HAP-1 (cell line): ENCODE measurements at regions not wholly inside any gene's neighbourhood (a gene's known extent, or its start where the extent isn't known, plus 50 kb on each side); places are given as distances from the start of the nearest gene placed in this dataset.
"Not testable (repeated sequence)": the region's sequence is repeated elsewhere in the genome, so short reads cannot be mapped to it uniquely, and the experiment has no call there.

ENCODE experiments used
- DNase-seq, 2 experiments: peaks; one replicate each; pipeline ENCODE4 v3.0.0-alpha.2; 2016 to 2020; ENCODE audit warnings: low spot score in 2 of 2
- H3K27me3 ChIP-seq: fragments of 250-450 bp; sonication (Bioruptor Pico); 2 replicates; pipeline ENCODE4 v1.5.1; 2020; ENCODE audit warnings: low read depth, mild to moderate bottlenecking, moderate library complexity
- H3K36me3 ChIP-seq: fragments of 250-450 bp; sonication (Bioruptor Pico); replicated peaks from 2 replicates; pipeline ENCODE4 v1.5.1; 2020; ENCODE audit warnings: mild to moderate bottlenecking
- H3K4me1 ChIP-seq: fragments of 250-450 bp; sonication (Bioruptor Pico); 2 replicates; pipeline ENCODE4 v1.5.1; 2020; ENCODE audit warnings: mild to moderate bottlenecking
- H3K4me3 ChIP-seq: fragments of 250-450 bp; sonication (Bioruptor Pico); 2 replicates; pipeline ENCODE4 v1.5.1; 2020; ENCODE audit warnings: mild to moderate bottlenecking, moderate library complexity
- H3K9me3 ChIP-seq: fragments of 250-450 bp; sonication (Bioruptor Pico); 2 replicates; pipeline ENCODE4 v1.5.1; 2020; ENCODE audit warnings: mild to moderate bottlenecking, moderate library complexity
- in situ Hi-C: fragments of 300-500 bp; cut with MboI; formaldehyde crosslinking; loops from 3 replicates; pipeline ENCODE4 v1.14.3; 2020; ENCODE audit warnings: low sequenced_read_pairs, inconsistent platforms, mixed read lengths

DNA sequence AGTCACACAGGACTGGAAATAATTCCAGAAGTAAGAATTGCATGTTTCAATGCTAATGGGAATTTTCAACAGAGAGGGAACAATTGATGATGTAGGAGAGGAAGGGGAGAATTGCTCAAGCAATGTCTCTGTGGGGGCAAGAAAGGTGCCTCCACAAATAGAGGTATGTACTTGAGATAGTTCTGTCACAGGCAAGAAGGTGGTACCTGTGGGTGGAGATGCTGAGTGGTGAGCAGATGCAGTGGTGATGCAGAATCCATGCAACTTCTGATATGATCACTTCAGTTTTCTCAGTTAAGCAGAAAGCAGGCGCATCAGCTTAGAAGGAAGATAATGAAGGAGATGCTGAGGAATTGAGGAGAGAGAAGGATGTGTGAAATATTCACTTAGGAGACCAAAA lies 55.1 kb upstream of the SEC24B start:
- no peak overlapping the region for H3K4me3 ChIP-seq
- in situ Hi-C loops: no loop called here
- H3K27me3 ChIP-seq: peaks cover 31% of the 10 kb centered on the region
- H3K9me3 ChIP-seq: no peaks in the 10 kb centered on the region
- peaks cover 2% of the 10 kb centered on the region for H3K4me1 ChIP-seq
- H3K36me3 ChIP-seq: no peaks in the 10 kb centered on the region
- DNase-seq: no peak

GRCh38 chr4:109378076-109378475 lies 55.5 kb upstream of the SEC24B start:
- Histone ChIP-seq H3K4me1 (peaks cover 5% of the 10 kb centered on the region), H3K4me3 (no peak overlapping the region), H3K27me3 (peaks cover 35% of the 10 kb centered on the region), H3K36me3 (no peaks in the 10 kb centered on the region), H3K9me3 (no peaks in the 10 kb centered on the region)
- DNase-seq: no peak
- in situ Hi-C loops: no loop called here

DNA sequence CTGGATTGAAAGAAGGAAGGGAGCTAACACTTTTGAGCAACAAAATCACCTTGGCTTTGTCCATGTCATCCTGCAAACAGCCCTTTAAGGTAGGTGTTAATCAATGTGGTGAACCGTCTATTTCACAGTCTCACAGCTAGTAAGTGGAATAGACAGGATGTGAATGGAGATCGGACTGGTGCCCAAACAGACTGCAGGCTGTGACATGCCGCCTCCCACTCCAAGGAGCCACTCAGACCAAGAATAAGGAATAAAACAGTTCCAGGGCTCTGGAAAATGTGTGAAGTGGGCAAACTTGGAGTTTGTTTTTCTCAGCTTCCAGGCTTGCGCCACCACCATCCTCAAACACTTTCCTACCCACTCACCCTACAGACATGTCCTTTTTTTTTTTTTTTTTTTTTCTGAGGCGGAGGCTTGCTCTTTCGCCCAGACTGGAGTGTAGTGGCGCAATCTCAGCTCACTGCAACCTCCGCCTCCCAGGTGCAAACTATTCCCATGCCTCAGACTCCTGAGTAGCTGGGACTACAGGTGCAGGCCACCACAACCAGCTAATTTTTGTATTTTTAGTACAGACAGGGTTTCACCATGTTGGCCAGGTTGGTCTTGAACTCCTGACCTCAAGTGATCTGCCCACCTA lies 57.7 kb upstream of the SEC24B start:
- no peak overlapping the region for H3K4me3 ChIP-seq
- H3K9me3 ChIP-seq: no peaks in the 10 kb centered on the region
- peaks cover 56% of the 10 kb centered on the region for H3K27me3 ChIP-seq
- no peaks in the 10 kb centered on the region for H3K36me3 ChIP-seq
- in situ Hi-C loops: no loop called here
- peaks cover 5% of the 10 kb centered on the region for H3K4me1 ChIP-seq
- no peak for DNase-seq

GRCh38 chr4:109368661-109369060 lies 65.0 kb upstream of the SEC24B start:
- no peak for DNase-seq
- H3K4me3 ChIP-seq: no peak overlapping the region
- peaks cover 36% of the 10 kb centered on the region for H3K27me3 ChIP-seq
- H3K9me3 ChIP-seq: no peaks in the 10 kb centered on the region
- H3K36me3 ChIP-seq: no peaks in the 10 kb centered on the region
- in situ Hi-C loops: no loop called here
- peaks cover 5% of the 10 kb centered on the region for H3K4me1 ChIP-seq

- DNase-seq: no peak
- in situ Hi-C loops: no loop called here
- H3K27me3 ChIP-seq: peaks cover 18% of the 10 kb centered on the region
- H3K36me3 ChIP-seq: no peaks in the 10 kb centered on the region
- H3K4me3 ChIP-seq: no peak overlapping the region
- H3K9me3 ChIP-seq: no peaks in the 10 kb centered on the region
- no peaks in the 10 kb centered on the region for H3K4me1 ChIP-seq
These were observed 63.5 kb upstream of the COL25A1 start for GRCh38 chr4:109365939-109366338.

DNA sequence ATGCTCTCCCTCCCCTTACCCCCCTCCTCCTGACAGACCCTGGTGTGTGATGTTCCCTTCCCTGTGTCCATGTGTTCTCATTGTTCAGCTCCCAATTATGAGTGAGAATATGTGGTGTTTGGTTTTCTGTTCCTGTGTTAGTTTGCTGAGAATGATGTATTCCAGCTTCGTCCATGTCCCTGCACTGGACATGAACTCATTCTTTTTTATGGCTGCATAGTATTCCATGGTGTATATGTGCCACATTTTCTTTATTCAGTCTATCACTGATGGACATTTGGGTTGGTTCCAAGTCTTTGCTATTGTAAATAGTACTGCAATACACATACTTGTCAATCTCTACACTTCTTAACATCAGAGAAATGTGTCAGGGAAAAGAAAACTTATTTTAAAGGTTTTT lies 62.8 kb upstream of the COL25A1 start:
- H3K4me3 ChIP-seq, H3K4me1 ChIP-seq, H3K9me3 ChIP-seq, H3K36me3 ChIP-seq, DNase-seq, in situ Hi-C loops: not testable (repeated sequence)
- peaks cover 15% of the 10 kb centered on the region for H3K27me3 ChIP-seq

DNA sequence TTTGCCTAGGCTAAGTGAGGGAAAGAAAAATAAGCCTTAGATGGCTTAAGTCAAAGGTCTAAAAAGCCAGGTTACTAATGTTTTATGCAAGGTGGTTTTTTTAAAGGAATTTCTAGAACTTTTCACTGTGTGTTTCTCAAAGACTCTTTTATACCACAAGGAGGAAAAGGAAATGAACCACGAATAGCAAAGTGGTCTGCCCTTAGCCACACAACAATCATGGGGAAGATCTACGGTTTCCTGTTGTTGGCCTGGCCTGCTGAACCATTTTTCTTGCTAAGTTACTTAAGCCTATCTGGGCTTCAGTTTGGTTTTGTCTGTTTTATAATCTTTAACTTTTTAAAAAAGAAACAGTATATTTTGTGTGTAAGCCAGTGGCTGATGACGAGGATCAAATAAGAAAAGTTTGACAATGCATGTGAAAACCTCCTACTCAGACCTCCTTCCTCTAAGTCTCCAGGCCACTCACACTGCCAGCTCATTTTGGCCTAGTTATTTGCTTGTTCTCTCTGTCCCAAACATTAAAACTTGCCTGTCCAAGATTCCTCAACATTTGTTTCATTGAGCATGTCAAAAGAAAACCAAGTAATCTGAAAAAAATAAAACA lies 56.7 kb upstream of the COL25A1 start:
- H3K4me1 ChIP-seq: no peaks in the 10 kb centered on the region
- no peak for DNase-seq
- peaks cover 13% of the 10 kb centered on the region for H3K27me3 ChIP-seq
- H3K4me3 ChIP-seq: no peak overlapping the region
- in situ Hi-C loops: no loop called here
- no peaks in the 10 kb centered on the region for H3K9me3 ChIP-seq
- H3K36me3 ChIP-seq: no peaks in the 10 kb centered on the region

DNA sequence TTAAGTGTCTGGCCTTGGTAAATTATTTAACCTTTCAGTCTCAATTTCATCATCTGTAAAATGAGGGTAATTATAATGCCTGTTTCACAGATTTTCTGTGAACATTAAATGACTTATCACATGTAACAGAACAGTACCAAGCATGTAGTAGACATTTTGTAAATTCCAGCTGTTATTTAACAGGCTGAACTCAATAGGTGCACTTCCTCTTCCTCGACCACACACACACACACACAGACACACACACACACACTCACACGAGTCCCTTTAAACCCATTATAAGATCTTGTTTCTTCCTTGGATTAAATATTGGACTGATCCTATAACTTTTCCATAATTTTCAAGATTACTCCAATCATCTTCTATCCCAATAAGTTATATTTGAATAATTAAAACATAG lies 53.4 kb upstream of the COL25A1 start:
- Histone ChIP-seq H3K36me3 (no peaks in the 10 kb centered on the region), H3K9me3 (no peaks in the 10 kb centered on the region), H3K4me1 (no peaks in the 10 kb centered on the region), H3K27me3 (peaks cover 7% of the 10 kb centered on the region), H3K4me3 (no peak overlapping the region)
- in situ Hi-C loops: no loop called here
- DNase-seq: no peak

DNA sequence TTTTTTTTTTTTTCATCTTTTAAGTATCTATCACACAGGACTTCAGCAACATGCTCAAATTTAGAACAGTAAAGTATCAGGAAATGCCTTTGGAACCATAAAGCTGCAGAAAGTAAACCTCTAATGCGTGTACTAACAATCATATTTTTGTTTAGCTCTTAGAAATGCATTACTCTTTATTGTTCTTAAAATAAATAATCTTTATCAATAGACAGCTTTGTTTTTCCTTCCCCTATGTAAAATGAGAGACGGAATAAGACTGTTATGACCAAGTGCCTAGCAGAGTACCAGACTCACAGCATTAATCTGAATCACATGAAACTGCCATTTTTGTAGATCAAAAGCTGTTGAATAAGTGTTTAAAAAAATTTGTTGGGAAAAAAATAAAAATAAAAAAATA lies 50.5 kb upstream of the COL25A1 start:
- DNase-seq: no peak
- Histone ChIP-seq H3K9me3 (no peaks in the 10 kb centered on the region), H3K4me1 (no peaks in the 10 kb centered on the region), H3K27me3 (peaks cover 7% of the 10 kb centered on the region), H3K4me3 (no peak overlapping the region), H3K36me3 (no peaks in the 10 kb centered on the region)
- in situ Hi-C loops: no loop called here
